ENCODE measurements at regions not wholly inside any gene's neighbourhood (a gene's known extent, or its start where the extent isn't known, plus 50 kb on each side); places are given as distances from the start of the nearest gene placed in this dataset.

- TF ChIP-seq POLR2AphosphoS5 (IDR thresholded peaks at IDR 0.05; ENCODE audit: low read depth, low read length) (no peak), POLR2A (IDR thresholded peaks at IDR 0.05; ENCODE audit: low read depth, low read length) (no peak), TAF1 (IDR thresholded peaks at IDR 0.05; ENCODE audit: borderline replicate concordance, low read depth, low read length) (no peak)
Observed at GRCh38 chr17:5950878-5951277, 119.3 kb upstream of the WSCD1 start.

All from GM12892 (cell line).